ENCODE measurements at regions not wholly inside any gene's neighbourhood (a gene's known extent, or its start where the extent isn't known, plus 50 kb on each side); places are given as distances from the start of the nearest gene placed in this dataset.

DNA sequence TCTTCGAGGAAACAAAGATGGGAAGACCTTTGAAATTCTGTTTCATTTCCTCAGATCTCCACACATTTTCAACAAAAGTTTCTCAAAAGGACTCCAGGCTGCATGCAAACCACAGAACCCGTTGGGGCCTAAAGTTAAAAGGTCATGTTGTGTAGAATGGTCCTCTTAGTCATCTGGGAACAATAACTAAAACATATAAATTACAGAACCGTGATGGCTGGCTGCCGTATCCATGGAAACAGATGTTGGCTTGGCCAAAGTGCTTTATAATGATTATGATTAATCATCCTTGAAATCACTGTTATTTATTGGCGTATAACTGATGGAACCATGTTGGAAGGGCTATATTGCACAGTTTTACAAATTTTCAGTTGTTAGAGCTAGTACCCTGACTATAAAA lies 182.8 kb upstream of the CRIM1 start:
- no peak for TF ChIP-seq MYBL2 (CRISPR knock-in tag; IDR thresholded peaks at IDR 0.05)
- TF ChIP-seq, protein P1, sequence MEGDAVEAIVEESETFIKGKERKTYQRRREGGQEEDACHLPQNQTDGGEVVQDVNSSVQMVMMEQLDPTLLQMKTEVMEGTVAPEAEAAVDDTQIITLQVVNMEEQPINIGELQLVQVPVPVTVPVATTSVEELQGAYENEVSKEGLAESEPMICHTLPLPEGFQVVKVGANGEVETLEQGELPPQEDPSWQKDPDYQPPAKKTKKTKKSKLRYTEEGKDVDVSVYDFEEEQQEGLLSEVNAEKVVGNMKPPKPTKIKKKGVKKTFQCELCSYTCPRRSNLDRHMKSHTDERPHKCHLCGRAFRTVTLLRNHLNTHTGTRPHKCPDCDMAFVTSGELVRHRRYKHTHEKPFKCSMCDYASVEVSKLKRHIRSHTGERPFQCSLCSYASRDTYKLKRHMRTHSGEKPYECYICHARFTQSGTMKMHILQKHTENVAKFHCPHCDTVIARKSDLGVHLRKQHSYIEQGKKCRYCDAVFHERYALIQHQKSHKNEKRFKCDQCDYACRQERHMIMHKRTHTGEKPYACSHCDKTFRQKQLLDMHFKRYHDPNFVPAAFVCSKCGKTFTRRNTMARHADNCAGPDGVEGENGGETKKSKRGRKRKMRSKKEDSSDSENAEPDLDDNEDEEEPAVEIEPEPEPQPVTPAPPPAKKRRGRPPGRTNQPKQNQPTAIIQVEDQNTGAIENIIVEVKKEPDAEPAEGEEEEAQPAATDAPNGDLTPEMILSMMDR (IDR thresholded peaks at IDR 0.05): no peak

Data from WTC11 (cell line).